ENCODE measurements at regions not wholly inside any gene's neighbourhood (a gene's known extent, or its start where the extent isn't known, plus 50 kb on each side); places are given as distances from the start of the nearest gene placed in this dataset.

DNA sequence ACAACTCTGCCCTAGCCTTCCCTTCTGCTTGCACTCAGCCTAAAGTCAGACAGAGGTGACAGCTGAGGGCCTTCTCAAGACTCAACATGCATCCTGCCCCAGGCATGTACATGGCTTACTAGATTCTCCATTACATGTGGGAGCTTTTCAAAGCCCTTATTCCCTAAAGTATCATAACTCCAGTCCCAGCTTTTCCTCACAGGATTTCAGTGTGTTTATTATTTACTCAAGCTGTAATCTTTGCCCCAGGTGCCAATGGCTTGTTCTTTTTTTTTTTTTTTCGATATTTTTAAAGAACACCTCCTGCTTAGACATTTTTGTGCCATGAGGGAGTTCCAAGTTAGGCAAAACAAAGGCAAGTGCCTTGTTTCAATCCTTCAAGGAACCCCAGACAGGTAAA lies 154.0 kb upstream of the RADX start:
- TF ChIP-seq POLR2AphosphoS5 (IDR thresholded peaks at IDR 0.05; ENCODE audit: low read depth, low read length) (no peak), JUND (IDR thresholded peaks at IDR 0.05) (no peak), YY1 (IDR thresholded peaks at IDR 0.05; ENCODE audit: extremely low read depth, insufficient replicate concordance, low read depth, low read length) (no peak), FOSL1 (IDR thresholded peaks at IDR 0.05; ENCODE audit: low read depth) (no peak), ELF1 (IDR thresholded peaks at IDR 0.05; ENCODE audit: borderline replicate concordance, low read depth) (no peak), EZH2 (IDR thresholded peaks at IDR 0.05) (no peak), RAD21 (IDR thresholded peaks at IDR 0.05; ENCODE audit: low read depth) (no peak), TCF7L2 (IDR thresholded peaks at IDR 0.05; ENCODE audit: borderline replicate concordance, extremely low read depth, insufficient read depth, insufficient read length) (no peak)
- TF ChIP-seq, protein P1, sequence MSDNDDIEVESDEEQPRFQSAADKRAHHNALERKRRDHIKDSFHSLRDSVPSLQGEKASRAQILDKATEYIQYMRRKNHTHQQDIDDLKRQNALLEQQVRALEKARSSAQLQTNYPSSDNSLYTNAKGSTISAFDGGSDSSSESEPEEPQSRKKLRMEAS (IDR thresholded peaks at IDR 0.05): no peak
- TF ChIP-seq, protein P2, sequence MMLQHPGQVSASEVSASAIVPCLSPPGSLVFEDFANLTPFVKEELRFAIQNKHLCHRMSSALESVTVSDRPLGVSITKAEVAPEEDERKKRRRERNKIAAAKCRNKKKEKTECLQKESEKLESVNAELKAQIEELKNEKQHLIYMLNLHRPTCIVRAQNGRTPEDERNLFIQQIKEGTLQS (IDR thresholded peaks at IDR 0.05): no peak
- TF ChIP-seq, protein P3, sequence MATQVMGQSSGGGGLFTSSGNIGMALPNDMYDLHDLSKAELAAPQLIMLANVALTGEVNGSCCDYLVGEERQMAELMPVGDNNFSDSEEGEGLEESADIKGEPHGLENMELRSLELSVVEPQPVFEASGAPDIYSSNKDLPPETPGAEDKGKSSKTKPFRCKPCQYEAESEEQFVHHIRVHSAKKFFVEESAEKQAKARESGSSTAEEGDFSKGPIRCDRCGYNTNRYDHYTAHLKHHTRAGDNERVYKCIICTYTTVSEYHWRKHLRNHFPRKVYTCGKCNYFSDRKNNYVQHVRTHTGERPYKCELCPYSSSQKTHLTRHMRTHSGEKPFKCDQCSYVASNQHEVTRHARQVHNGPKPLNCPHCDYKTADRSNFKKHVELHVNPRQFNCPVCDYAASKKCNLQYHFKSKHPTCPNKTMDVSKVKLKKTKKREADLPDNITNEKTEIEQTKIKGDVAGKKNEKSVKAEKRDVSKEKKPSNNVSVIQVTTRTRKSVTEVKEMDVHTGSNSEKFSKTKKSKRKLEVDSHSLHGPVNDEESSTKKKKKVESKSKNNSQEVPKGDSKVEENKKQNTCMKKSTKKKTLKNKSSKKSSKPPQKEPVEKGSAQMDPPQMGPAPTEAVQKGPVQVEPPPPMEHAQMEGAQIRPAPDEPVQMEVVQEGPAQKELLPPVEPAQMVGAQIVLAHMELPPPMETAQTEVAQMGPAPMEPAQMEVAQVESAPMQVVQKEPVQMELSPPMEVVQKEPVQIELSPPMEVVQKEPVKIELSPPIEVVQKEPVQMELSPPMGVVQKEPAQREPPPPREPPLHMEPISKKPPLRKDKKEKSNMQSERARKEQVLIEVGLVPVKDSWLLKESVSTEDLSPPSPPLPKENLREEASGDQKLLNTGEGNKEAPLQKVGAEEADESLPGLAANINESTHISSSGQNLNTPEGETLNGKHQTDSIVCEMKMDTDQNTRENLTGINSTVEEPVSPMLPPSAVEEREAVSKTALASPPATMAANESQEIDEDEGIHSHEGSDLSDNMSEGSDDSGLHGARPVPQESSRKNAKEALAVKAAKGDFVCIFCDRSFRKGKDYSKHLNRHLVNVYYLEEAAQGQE (IDR thresholded peaks at IDR 0.05; ENCODE audit: low read depth): no peak
- BruUV-seq (replicated peaks): no TSS peak
- ATAC-seq (no peak), DNase-seq (ENCODE audit: low read depth, low spot score) (no peak)
- Histone ChIP-seq H3K9me2 (ENCODE audit: insufficient read depth) (no peaks in the 10 kb centered on the region), H3K9me3 (ENCODE audit: control insufficient read depth in 1 of 2, insufficient read depth in 1 of 2, low read depth in 1 of 2, low read length in 2 of 2) (no peaks in the 10 kb centered on the region), H3K27me3 (ENCODE audit: insufficient read depth, low read length) (no peaks in the 10 kb centered on the region), H2AFZ (ENCODE audit: low read depth, low read length, poor library complexity, severe bottlenecking) (no peak overlapping the region), H4K20me1 (ENCODE audit: insufficient read depth) (no peaks in the 10 kb centered on the region), H3K36me3 (ENCODE audit: control insufficient read depth in 1 of 2, insufficient read depth in 2 of 2, low read length in 2 of 2) (no peaks in the 10 kb centered on the region), H3K4me2 (ENCODE audit: low read length) (no peak overlapping the region), H3K27ac (ENCODE audit: low read depth, low read length) (no peak overlapping the region), H3K9ac (ENCODE audit: low read length) (no peak overlapping the region), H3K4me3 (replicated peaks in 1 of 2; ENCODE audit: low read depth in 1 of 2, low read length in 2 of 2) (no peak overlapping the region), H3K79me2 (ENCODE audit: insufficient read depth, low read length) (no peaks in the 10 kb centered on the region), H3K4me1 (ENCODE audit: control insufficient read depth in 1 of 2, insufficient read depth in 2 of 2, low read length in 2 of 2) (no peaks in the 10 kb centered on the region)
- RAD21 ChIA-PET (ENCODE audit: low non-redundant PET in 1 of 2, low total read pairs in 2 of 2, uncharacterized antibody in 2 of 2, unreplicated experiment in 2 of 2): no interaction called here
- CTCF ChIA-PET: no interaction called here
- intact Hi-C loops (cut with micrococcal nuclease): no loop called here
- POLR2A ChIA-PET: no interaction called here
